ENCODE measurements at regions not wholly inside any gene's neighbourhood (a gene's known extent, or its start where the extent isn't known, plus 50 kb on each side); places are given as distances from the start of the nearest gene placed in this dataset.

DNA sequence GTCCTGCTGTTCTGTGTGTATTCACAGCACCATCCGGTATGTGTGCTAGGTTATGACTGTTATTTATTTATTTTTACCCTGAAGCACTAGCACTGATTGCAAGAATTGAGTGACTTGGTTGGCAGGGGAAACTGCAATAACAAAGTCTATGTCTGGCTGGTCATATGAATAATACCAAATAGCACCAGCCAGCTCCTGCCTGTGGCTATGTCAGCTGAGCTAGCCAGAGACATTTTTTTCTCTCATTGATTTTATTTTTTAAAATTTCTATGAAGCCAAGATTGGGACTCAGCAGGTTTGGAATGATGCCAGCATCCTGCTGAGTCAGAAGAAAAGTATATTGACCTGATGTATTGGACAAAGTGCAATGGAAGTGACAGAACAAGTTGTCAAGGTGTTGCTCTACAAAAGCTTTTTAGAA, 188.5 kb upstream of the CDH2 start:
- Histone ChIP-seq H3K4me3 (ENCODE audit: low read length in 3 of 3) (no peak overlapping the region), H3K27ac (ENCODE audit: low read depth in 2 of 2, low read length in 2 of 2) (no peak overlapping the region), H3K36me3 (ENCODE audit: control insufficient read depth in 2 of 3, insufficient read depth in 3 of 3, low read length in 3 of 3) (no peaks in the 10 kb centered on the region), H3K9ac (ENCODE audit: low read length in 3 of 3) (no peak overlapping the region), H3K4me1 (ENCODE audit: control insufficient read depth in 2 of 3, insufficient read depth in 2 of 3, low read depth in 1 of 3, low read length in 3 of 3) (no peaks in the 10 kb centered on the region), H3K9me3 (ENCODE audit: control insufficient read depth in 2 of 3, insufficient read depth in 1 of 3, low read length in 3 of 3) (no peaks in the 10 kb centered on the region), H3K27me3 (ENCODE audit: control insufficient read depth, insufficient read depth, low read length) (no peaks in the 10 kb centered on the region)
- TF ChIP-seq, protein P1, sequence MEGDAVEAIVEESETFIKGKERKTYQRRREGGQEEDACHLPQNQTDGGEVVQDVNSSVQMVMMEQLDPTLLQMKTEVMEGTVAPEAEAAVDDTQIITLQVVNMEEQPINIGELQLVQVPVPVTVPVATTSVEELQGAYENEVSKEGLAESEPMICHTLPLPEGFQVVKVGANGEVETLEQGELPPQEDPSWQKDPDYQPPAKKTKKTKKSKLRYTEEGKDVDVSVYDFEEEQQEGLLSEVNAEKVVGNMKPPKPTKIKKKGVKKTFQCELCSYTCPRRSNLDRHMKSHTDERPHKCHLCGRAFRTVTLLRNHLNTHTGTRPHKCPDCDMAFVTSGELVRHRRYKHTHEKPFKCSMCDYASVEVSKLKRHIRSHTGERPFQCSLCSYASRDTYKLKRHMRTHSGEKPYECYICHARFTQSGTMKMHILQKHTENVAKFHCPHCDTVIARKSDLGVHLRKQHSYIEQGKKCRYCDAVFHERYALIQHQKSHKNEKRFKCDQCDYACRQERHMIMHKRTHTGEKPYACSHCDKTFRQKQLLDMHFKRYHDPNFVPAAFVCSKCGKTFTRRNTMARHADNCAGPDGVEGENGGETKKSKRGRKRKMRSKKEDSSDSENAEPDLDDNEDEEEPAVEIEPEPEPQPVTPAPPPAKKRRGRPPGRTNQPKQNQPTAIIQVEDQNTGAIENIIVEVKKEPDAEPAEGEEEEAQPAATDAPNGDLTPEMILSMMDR (IDR thresholded peaks at IDR 0.05; ENCODE audit: borderline replicate concordance, extremely low read depth, insufficient read depth), result no peak
- FAIRE-seq (no peak), DNase-seq (no peak)
- intact Hi-C loops (cut with DNase I), result no loop called here

DNA sequence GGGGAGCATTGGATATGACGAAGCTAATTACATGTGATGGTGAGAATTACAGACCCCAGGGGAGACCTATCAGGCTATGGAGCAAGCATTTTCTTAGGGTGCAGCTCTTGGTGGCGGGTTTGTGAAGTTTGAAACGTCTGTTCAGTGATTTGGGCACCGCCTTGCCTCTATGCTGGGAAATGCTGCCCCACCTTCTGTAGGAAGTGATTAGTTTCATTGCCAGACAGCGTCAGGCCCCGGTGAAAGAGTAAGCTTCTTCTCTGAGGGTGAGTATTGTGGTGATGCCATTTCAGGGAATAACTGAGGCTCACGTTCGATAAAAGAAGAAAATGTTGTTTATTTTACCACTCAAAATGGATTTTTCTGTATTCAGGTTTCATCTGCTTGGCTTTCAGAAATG, 186.2 kb upstream of the CDH2 start:
- TF ChIP-seq, protein P1 (IDR thresholded peaks at IDR 0.05; ENCODE audit: borderline replicate concordance, extremely low read depth, insufficient read depth), result no peak
- Histone ChIP-seq H3K4me1 (ENCODE audit: control insufficient read depth in 2 of 3, insufficient read depth in 2 of 3, low read depth in 1 of 3, low read length in 3 of 3) (no peaks in the 10 kb centered on the region), H3K36me3 (ENCODE audit: control insufficient read depth in 2 of 3, insufficient read depth in 3 of 3, low read length in 3 of 3) (no peaks in the 10 kb centered on the region), H3K9ac (ENCODE audit: low read length in 3 of 3) (no peak overlapping the region), H3K4me3 (ENCODE audit: low read length in 3 of 3) (no peak overlapping the region), H3K27me3 (ENCODE audit: control insufficient read depth, insufficient read depth, low read length) (no peaks in the 10 kb centered on the region), H3K27ac (ENCODE audit: low read depth in 2 of 2, low read length in 2 of 2) (no peak overlapping the region), H3K9me3 (ENCODE audit: control insufficient read depth in 2 of 3, insufficient read depth in 1 of 3, low read length in 3 of 3) (no peaks in the 10 kb centered on the region)
- no peak for FAIRE-seq
- no peak for DNase-seq
- intact Hi-C loops (cut with DNase I), result no loop called here

GRCh38 chr18:28359176-28359575, 182.2 kb upstream of the CDH2 start:
- Histone ChIP-seq H3K4me1 (ENCODE audit: control insufficient read depth in 2 of 3, insufficient read depth in 2 of 3, low read depth in 1 of 3, low read length in 3 of 3) (no peaks in the 10 kb centered on the region), H3K36me3 (ENCODE audit: control insufficient read depth in 2 of 3, insufficient read depth in 3 of 3, low read length in 3 of 3) (no peaks in the 10 kb centered on the region), H3K9me3 (ENCODE audit: control insufficient read depth in 2 of 3, insufficient read depth in 1 of 3, low read length in 3 of 3) (no peaks in the 10 kb centered on the region), H3K27me3 (ENCODE audit: control insufficient read depth, insufficient read depth, low read length) (no peaks in the 10 kb centered on the region), H3K9ac (ENCODE audit: low read length in 3 of 3) (no peak overlapping the region), H3K4me3 (ENCODE audit: low read length in 3 of 3) (no peak overlapping the region), H3K27ac (ENCODE audit: low read depth in 2 of 2, low read length in 2 of 2) (no peak overlapping the region)
- intact Hi-C loops (cut with DNase I), result no loop called here
- DNase-seq (no peak), FAIRE-seq (no peak)
- TF ChIP-seq, protein P1 (IDR thresholded peaks at IDR 0.05; ENCODE audit: borderline replicate concordance, extremely low read depth, insufficient read depth), result no peak

DNA sequence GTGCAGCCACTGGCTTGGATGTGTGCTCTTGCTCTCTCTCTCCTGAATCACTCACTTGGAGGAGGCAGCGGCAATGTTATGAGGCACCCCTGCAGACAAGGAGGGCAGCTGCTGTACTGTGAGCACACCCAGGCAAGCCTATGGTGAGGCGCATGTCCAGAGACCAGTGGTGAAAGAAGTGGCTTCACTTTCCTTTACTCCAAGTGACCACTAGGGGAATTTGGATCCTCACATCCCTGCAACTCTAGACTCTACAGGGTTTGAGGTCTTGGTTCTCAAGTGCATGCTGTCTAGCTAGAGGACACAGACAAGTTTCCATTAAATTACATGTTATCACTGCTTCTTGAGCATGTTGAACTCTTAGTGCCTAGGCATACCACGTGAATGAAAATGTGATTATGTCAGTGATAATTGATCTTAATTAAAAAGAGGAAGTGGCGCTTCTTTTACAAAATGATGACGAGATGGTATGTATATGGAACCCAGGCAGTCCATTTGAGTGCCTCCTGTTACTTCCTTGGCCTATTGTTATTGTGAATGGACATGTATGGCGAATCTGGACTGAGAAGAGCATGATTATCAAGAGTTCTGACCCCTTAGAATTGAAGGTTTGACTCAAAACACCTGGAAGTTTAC, 181.0 kb upstream of the CDH2 start:
- H3K9me3 ChIP-seq (ENCODE audit: control insufficient read depth in 2 of 3, insufficient read depth in 1 of 3, low read length in 3 of 3), result no peaks in the 10 kb centered on the region
- no peaks in the 10 kb centered on the region for H3K4me1 ChIP-seq (ENCODE audit: control insufficient read depth in 2 of 3, insufficient read depth in 2 of 3, low read depth in 1 of 3, low read length in 3 of 3)
- no peaks in the 10 kb centered on the region for H3K36me3 ChIP-seq (ENCODE audit: control insufficient read depth in 2 of 3, insufficient read depth in 3 of 3, low read length in 3 of 3)
- TF ChIP-seq, protein P1 (IDR thresholded peaks at IDR 0.05; ENCODE audit: borderline replicate concordance, extremely low read depth, insufficient read depth), result no peak
- H3K4me3 ChIP-seq (ENCODE audit: low read length in 3 of 3), result no peak overlapping the region
- H3K27me3 ChIP-seq (ENCODE audit: control insufficient read depth, insufficient read depth, low read length), result no peaks in the 10 kb centered on the region
- no peak overlapping the region for H3K27ac ChIP-seq (ENCODE audit: low read depth in 2 of 2, low read length in 2 of 2)
- intact Hi-C loops (cut with DNase I), result no loop called here
- no peak for DNase-seq
- no peak overlapping the region for H3K9ac ChIP-seq (ENCODE audit: low read length in 3 of 3)
- FAIRE-seq, result no peak
